Activated CD4-positive, alpha-beta T cell treated with anti-CD3 and anti-CD28 coated beads for 36 hours (primary cell): ENCODE measurements at regions not wholly inside any gene's neighbourhood (a gene's known extent, or its start where the extent isn't known, plus 50 kb on each side); places are given as distances from the start of the nearest gene placed in this dataset.
"Not testable (repeated sequence)": the region's sequence is repeated elsewhere in the genome, so short reads cannot be mapped to it uniquely, and the experiment has no call there.

Experiments
- ATAC-seq: fragments of 200-7000 bp; cut with Tn5 transposase; one replicate; pipeline ENCODE4 v1.10.0; 2021; ENCODE audit warnings: mild to moderate bottlenecking, moderate library complexity
- CTCF ChIA-PET: fragments of 350-600 bp; sonication (Branson Sonifier 250); formaldehyde crosslinking; loops from one replicate; lab custom pipeline; 2021; ENCODE audit warnings: antibody characterized with exemption; lab: Charles Lee
- POLR2A ChIA-PET: fragments of 350-600 bp; sonication (Branson Sonifier 250); formaldehyde crosslinking; loops from one replicate; lab custom pipeline; 2021; ENCODE audit warnings: antibody characterized with exemption, inconsistent platforms; lab: Charles Lee
- DNase-seq: peaks from one replicate; pipeline ENCODE4 v3.0.0-alpha.2; 2020
- H3K27ac Mint-ChIP-seq: one replicate; pipeline ENCODE4 v1.8.0; 2021; ENCODE audit warnings: mixed read lengths
- H3K27me3 Mint-ChIP-seq: one replicate; pipeline ENCODE4 v1.8.0; 2021; ENCODE audit warnings: mixed read lengths
- H3K36me3 Mint-ChIP-seq: one replicate; pipeline ENCODE4 v1.8.0; 2021; ENCODE audit warnings: low read depth, mixed read lengths
- H3K4me1 Mint-ChIP-seq: one replicate; pipeline ENCODE4 v1.8.0; 2021; ENCODE audit warnings: mixed read lengths
- H3K4me3 Mint-ChIP-seq: one replicate; pipeline ENCODE4 v1.8.0; 2021; ENCODE audit warnings: mild to moderate bottlenecking, moderate library complexity, mixed read lengths
- H3K9me3 Mint-ChIP-seq: one replicate; pipeline ENCODE4 v1.8.0; 2021; ENCODE audit warnings: low read depth, mixed read lengths
- intact Hi-C, 2 experiments: fragments of 100-400 bp; cut with DNase I in 1 of 2; cut with micrococcal nuclease in 1 of 2; formaldehyde crosslinking; loops; one replicate each; pipeline versions ENCODE4 v1.14.2 to v1.15.1; 2022 to 2024; cut with DNase I, micrococcal nuclease

DNA sequence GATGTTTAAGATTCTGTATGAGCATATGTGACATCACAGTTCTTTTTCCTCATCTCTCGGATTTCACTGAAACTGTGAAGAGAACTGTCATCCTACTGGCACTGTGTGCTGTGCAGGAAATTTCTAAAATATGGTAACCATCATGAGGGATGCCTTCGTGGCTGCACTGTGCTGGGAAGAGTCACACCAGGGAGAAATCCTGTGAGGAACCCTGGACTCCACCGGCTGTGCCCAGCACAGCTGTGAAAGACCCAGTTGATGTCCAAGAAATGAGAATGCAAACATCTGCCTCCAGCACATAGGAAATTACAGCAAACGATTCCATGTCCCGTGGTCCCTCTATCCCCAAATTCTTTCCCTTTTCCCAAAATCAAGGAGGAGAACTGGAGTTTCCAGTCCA, 475.4 kb downstream of the GOLGA6L6 start:
- H3K36me3 Mint-ChIP-seq, H3K4me1 Mint-ChIP-seq, H3K27me3 Mint-ChIP-seq, DNase-seq, H3K27ac Mint-ChIP-seq, H3K4me3 Mint-ChIP-seq, CTCF ChIA-PET, POLR2A ChIA-PET, intact Hi-C loops, H3K9me3 Mint-ChIP-seq, ATAC-seq: not testable (repeated sequence)

GRCh38 chr15:20065508-20065907, 476.1 kb downstream of the GOLGA6L6 start:
- H3K27ac Mint-ChIP-seq, H3K4me3 Mint-ChIP-seq, POLR2A ChIA-PET, ATAC-seq, H3K4me1 Mint-ChIP-seq, CTCF ChIA-PET, H3K9me3 Mint-ChIP-seq, DNase-seq, intact Hi-C loops, H3K36me3 Mint-ChIP-seq, H3K27me3 Mint-ChIP-seq: not testable (repeated sequence)

DNA sequence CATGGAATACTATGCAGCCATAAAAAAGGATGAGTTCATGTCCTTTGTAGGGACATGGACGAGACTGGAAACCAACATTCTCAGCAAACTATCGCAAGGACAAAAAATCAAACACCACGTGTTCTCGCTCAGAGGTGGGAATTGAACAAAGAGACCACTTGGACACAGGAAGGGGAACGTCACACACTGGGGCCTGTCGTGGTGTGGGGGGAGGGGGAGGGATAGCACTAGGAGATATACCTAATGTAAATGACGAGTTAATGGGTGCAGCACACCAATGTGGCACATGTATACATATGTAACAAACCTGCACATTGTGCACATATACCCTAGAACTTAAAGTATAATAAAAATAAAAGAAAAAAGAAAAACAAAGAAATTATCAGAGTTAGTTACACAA, 478.4 kb downstream of the GOLGA6L6 start:
- H3K4me3 Mint-ChIP-seq, H3K4me1 Mint-ChIP-seq, DNase-seq, intact Hi-C loops, H3K9me3 Mint-ChIP-seq, CTCF ChIA-PET, H3K27ac Mint-ChIP-seq, POLR2A ChIA-PET, ATAC-seq, H3K27me3 Mint-ChIP-seq, H3K36me3 Mint-ChIP-seq: not testable (repeated sequence)

DNA sequence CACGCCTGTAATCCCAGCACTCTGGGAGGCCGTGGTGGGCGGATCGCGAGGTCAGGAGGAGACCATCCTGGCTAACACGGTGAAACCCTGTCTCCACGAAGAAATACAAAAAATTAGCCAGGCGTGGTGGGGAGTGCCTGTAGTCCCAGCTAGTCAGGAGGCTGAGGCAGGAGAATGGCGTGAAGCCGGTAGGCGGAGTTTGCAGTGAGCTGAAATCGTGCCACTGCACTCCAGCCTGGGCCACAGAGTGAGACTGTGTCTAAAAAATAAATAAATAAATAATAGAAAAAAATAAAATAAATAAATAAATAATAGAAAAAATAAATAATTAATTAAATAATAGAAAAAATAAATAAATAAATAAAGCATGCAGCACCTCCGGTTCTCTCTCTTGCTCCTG, 480.8 kb downstream of the GOLGA6L6 start:
- H3K9me3 Mint-ChIP-seq, H3K4me1 Mint-ChIP-seq, ATAC-seq, intact Hi-C loops, H3K4me3 Mint-ChIP-seq, POLR2A ChIA-PET, H3K27ac Mint-ChIP-seq, H3K27me3 Mint-ChIP-seq, DNase-seq, H3K36me3 Mint-ChIP-seq, CTCF ChIA-PET: not testable (repeated sequence)

DNA sequence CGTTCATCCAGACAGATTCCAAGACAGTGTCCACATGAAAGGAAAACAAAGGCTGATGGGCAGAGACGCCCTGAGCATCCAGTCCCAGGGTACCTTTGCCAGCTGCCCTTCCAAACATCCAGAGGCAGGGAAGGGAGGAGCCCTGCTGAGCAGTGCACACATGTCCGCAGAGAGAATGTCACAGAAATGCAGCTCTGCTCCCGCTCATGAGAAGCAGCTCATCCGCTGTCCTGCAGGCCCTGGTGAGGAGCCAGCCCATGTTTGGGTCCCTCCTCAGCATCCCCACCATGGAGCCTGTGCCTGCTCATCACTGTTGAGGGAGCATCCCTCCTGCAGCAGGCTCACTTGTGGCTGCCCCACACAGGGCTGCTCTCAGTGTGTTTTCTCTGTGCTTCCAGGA, 484.7 kb downstream of the GOLGA6L6 start:
- POLR2A ChIA-PET, H3K36me3 Mint-ChIP-seq, H3K27me3 Mint-ChIP-seq, H3K9me3 Mint-ChIP-seq, CTCF ChIA-PET, DNase-seq, H3K27ac Mint-ChIP-seq, H3K4me1 Mint-ChIP-seq, ATAC-seq, intact Hi-C loops, H3K4me3 Mint-ChIP-seq: not testable (repeated sequence)

GRCh38 chr15:20055921-20056320, 485.7 kb downstream of the GOLGA6L6 start:
- ATAC-seq = not testable (repeated sequence)

GRCh38 chr15:20048189-20048588, 493.4 kb downstream of the GOLGA6L6 start:
- DNase-seq, H3K4me3 Mint-ChIP-seq, ATAC-seq, H3K9me3 Mint-ChIP-seq, H3K4me1 Mint-ChIP-seq, intact Hi-C loops, H3K27me3 Mint-ChIP-seq, CTCF ChIA-PET, POLR2A ChIA-PET, H3K27ac Mint-ChIP-seq, H3K36me3 Mint-ChIP-seq: not testable (repeated sequence)

More at GRCh38 chr15:20055921-20056320, 485.7 kb downstream of the GOLGA6L6 start:
- H3K27ac Mint-ChIP-seq, CTCF ChIA-PET, H3K4me1 Mint-ChIP-seq, H3K27me3 Mint-ChIP-seq, POLR2A ChIA-PET, H3K9me3 Mint-ChIP-seq, H3K36me3 Mint-ChIP-seq, intact Hi-C loops, H3K4me3 Mint-ChIP-seq: not testable (repeated sequence)
- DNase-seq = peak; percentile 8

- H3K4me1 Mint-ChIP-seq, H3K4me3 Mint-ChIP-seq, ATAC-seq, H3K27me3 Mint-ChIP-seq, H3K9me3 Mint-ChIP-seq, H3K36me3 Mint-ChIP-seq, DNase-seq, POLR2A ChIA-PET, intact Hi-C loops, H3K27ac Mint-ChIP-seq, CTCF ChIA-PET: not testable (repeated sequence)
Measured at GRCh38 chr15:20045165-20045564, 496.4 kb downstream of the GOLGA6L6 start.

DNA sequence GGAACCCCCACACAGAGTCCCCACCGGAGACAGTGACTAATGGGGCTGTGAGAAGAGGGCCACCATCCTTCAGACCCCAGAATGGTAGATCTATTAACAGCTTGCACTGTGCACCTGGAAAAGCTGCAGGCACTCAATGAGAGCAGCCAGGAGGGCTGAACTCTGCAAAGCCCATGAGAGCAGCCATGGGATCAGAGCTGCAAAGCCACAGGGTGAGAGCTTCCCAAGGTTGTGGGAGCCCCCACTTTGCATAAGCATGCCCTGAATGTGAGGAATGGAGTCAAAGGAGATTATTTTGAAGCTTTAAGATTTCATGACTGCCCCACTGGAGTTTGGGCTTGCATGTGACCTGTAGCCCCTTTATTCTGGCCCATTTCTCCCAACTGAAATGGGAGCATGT, 500.9 kb downstream of the GOLGA6L6 start:
- H3K9me3 Mint-ChIP-seq, H3K4me3 Mint-ChIP-seq, POLR2A ChIA-PET, CTCF ChIA-PET, H3K27ac Mint-ChIP-seq, ATAC-seq, H3K27me3 Mint-ChIP-seq, H3K36me3 Mint-ChIP-seq, intact Hi-C loops, DNase-seq, H3K4me1 Mint-ChIP-seq: not testable (repeated sequence)

GRCh38 chr15:20025040-20025439, 516.6 kb downstream of the GOLGA6L6 start:
- H3K27me3 Mint-ChIP-seq, intact Hi-C loops, H3K4me3 Mint-ChIP-seq, CTCF ChIA-PET, H3K27ac Mint-ChIP-seq, ATAC-seq, H3K4me1 Mint-ChIP-seq, POLR2A ChIA-PET, H3K9me3 Mint-ChIP-seq, H3K36me3 Mint-ChIP-seq, DNase-seq: not testable (repeated sequence)

- H3K4me1 Mint-ChIP-seq, intact Hi-C loops, H3K4me3 Mint-ChIP-seq: not testable (repeated sequence)
Measured at GRCh38 chr15:20022349-20022748, 519.3 kb downstream of the GOLGA6L6 start.

GRCh38 chr15:20021351-20021750, 520.2 kb downstream of the GOLGA6L6 start:
- POLR2A ChIA-PET, H3K4me1 Mint-ChIP-seq, H3K9me3 Mint-ChIP-seq, intact Hi-C loops, H3K4me3 Mint-ChIP-seq, H3K36me3 Mint-ChIP-seq, CTCF ChIA-PET, DNase-seq, H3K27me3 Mint-ChIP-seq, H3K27ac Mint-ChIP-seq: not testable (repeated sequence)
- ATAC-seq = peak; percentile 39

More at GRCh38 chr15:20022349-20022748, 519.3 kb downstream of the GOLGA6L6 start:
- DNase-seq, POLR2A ChIA-PET, H3K36me3 Mint-ChIP-seq, H3K27me3 Mint-ChIP-seq, CTCF ChIA-PET, H3K9me3 Mint-ChIP-seq, ATAC-seq, H3K27ac Mint-ChIP-seq: not testable (repeated sequence)

DNA sequence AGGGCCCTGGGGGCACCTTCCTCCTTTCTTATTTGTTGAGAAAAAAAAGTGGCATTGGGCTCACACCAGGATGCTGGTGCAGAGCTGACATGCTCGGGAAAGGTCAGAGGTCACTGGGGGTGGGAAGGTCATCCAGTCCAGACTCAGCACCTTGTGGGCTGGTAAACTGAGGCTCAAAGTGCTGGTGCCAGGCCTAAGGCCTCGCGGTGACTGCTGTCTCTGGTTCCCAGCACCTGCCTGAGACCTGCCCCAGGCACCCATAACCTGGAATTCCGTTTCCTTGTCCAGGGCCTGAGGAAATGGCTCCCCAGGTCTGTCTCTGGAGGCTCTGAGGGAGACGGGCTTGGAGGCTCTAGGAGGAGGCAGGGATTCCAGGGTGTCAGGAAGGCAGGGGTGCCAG, 521.0 kb downstream of the GOLGA6L6 start:
- ATAC-seq, H3K36me3 Mint-ChIP-seq, POLR2A ChIA-PET, H3K4me3 Mint-ChIP-seq, H3K27ac Mint-ChIP-seq, H3K27me3 Mint-ChIP-seq, CTCF ChIA-PET, H3K4me1 Mint-ChIP-seq, intact Hi-C loops, H3K9me3 Mint-ChIP-seq, DNase-seq: not testable (repeated sequence)
